ENCODE measurements at regions not wholly inside any gene's neighbourhood (a gene's known extent, or its start where the extent isn't known, plus 50 kb on each side); places are given as distances from the start of the nearest gene placed in this dataset.
"Not testable (repeated sequence)": the region's sequence is repeated elsewhere in the genome, so short reads cannot be mapped to it uniquely, and the experiment has no call there.

DNA sequence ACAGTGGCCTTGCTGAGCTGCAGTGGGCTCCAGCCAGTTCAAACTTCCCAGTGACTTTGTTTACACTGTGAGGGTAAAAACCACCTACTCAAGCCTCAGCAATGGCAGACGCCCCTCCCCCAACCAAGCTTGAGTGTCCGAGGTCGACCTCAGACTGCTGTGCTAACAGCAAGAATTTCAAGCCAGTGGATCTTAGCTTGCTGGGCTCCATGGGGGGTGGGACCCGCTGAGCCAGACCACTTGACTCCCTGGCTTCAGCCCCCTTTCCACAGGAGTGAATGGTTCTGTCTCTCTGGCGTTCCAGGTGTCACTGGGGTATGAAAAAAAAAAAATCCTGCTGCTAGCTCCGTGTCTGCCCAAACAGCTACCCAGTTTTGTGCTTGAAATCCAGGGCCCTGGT lies 168.9 kb upstream of the INTU start:
- Histone ChIP-seq H3K27me3 (ENCODE audit: insufficient read depth, poor library complexity, severe bottlenecking) (no peaks in the 10 kb centered on the region), H3K27ac (replicated peaks) (no peak overlapping the region), H3K4me3 (replicated peaks; ENCODE audit: insufficient read depth, low read length) (no peak overlapping the region)
- no peak for TF ChIP-seq POLR2AphosphoS5 (IDR thresholded peaks at IDR 0.05; ENCODE audit: low read depth)
- TF ChIP-seq, protein P1, sequence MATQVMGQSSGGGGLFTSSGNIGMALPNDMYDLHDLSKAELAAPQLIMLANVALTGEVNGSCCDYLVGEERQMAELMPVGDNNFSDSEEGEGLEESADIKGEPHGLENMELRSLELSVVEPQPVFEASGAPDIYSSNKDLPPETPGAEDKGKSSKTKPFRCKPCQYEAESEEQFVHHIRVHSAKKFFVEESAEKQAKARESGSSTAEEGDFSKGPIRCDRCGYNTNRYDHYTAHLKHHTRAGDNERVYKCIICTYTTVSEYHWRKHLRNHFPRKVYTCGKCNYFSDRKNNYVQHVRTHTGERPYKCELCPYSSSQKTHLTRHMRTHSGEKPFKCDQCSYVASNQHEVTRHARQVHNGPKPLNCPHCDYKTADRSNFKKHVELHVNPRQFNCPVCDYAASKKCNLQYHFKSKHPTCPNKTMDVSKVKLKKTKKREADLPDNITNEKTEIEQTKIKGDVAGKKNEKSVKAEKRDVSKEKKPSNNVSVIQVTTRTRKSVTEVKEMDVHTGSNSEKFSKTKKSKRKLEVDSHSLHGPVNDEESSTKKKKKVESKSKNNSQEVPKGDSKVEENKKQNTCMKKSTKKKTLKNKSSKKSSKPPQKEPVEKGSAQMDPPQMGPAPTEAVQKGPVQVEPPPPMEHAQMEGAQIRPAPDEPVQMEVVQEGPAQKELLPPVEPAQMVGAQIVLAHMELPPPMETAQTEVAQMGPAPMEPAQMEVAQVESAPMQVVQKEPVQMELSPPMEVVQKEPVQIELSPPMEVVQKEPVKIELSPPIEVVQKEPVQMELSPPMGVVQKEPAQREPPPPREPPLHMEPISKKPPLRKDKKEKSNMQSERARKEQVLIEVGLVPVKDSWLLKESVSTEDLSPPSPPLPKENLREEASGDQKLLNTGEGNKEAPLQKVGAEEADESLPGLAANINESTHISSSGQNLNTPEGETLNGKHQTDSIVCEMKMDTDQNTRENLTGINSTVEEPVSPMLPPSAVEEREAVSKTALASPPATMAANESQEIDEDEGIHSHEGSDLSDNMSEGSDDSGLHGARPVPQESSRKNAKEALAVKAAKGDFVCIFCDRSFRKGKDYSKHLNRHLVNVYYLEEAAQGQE (IDR thresholded peaks at IDR 0.05; ENCODE audit: insufficient replicate concordance, low read depth) = no peak
- TF ChIP-seq GABPA (IDR thresholded peaks at IDR 0.05; ENCODE audit: low read depth) = no peak
- no peak for TF ChIP-seq CTCF (IDR thresholded peaks at IDR 0.05; ENCODE audit: insufficient read depth, low read length)
- DNase-seq (ENCODE audit: low read depth in 1 of 2, low spot score in 1 of 2) = no peak

DNA sequence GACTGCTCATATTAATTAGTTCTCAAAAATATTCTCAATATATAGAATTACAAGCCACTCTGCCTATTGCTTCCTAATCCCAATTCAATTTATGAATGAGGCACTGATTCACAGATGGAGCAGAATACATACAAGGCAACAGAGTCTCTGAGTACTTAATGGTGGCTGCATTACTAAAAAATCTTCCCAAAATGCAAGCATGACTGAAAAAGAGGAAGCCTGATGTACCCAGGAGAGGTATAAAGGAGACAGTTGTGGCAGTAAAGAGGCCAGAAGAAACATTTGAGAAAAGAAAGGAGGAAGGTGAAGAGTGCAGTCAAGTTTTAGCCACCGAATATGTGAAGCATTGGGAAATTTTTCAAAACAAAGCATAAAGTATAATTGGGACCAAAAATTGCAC lies 163.2 kb upstream of the INTU start:
- DNase-seq (ENCODE audit: low read depth in 1 of 2, low spot score in 1 of 2) = peak in 1 of 2 experiments; percentile 26
- no peak overlapping the region for H3K4me3 ChIP-seq (replicated peaks; ENCODE audit: insufficient read depth, low read length)
- TF ChIP-seq CTCF (IDR thresholded peaks at IDR 0.05; ENCODE audit: insufficient read depth, low read length) = no peak
- peak; percentile 94 for TF ChIP-seq SPI1 (IDR thresholded peaks at IDR 0.05; ENCODE audit: borderline replicate concordance, low read depth)
- no peak overlapping the region for H3K27ac ChIP-seq (replicated peaks)
- H3K27me3 ChIP-seq (ENCODE audit: insufficient read depth, poor library complexity, severe bottlenecking) = no peaks in the 10 kb centered on the region

DNA sequence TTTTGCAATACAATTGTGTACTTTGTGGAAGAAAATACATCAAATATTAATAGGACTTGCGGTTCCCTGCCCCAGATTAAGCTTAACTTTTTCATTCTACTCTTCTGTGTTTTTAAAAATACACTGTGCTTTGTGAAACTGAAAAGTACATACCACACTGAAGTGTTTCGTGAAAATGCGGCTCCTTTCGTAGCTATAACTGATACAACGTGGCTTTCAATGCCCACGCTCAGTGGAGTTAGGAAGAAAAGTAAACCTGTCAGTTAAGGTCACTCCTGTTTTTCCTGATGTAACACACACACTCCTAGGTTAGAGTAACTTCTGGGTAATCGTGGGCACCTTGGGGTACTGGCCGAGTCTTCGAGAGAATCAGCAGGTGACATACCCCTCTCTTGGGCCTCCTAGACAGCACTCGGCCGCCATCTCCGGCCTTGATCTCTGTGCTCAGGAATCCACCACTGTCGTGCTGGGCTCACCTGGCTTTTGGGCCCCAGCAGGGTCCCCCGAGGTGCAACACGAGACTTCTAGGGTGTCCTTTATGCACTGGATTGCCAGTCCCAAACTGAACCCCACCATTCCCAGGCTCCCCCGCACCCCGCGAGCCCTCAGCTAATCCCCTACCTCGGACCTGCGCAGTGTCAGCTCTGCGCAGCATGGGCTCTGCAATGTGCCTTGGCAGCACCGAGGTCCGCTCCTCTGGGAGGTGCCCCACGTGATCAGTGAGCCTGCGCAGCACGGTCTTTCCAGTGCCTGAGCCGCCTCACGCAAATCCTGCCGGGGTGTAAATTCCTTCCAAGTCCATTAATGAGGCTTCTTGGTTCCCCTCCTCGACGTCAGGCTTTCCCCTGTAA lies 162.6 kb upstream of the INTU start:
- H3K27me3 ChIP-seq (ENCODE audit: insufficient read depth, poor library complexity, severe bottlenecking) = no peaks in the 10 kb centered on the region
- no peak overlapping the region for H3K4me3 ChIP-seq (replicated peaks; ENCODE audit: insufficient read depth, low read length)
- H3K27ac ChIP-seq (replicated peaks) = no peak overlapping the region
- TF ChIP-seq, protein P1 (IDR thresholded peaks at IDR 0.05; ENCODE audit: insufficient replicate concordance, low read depth) = no peak
- TF ChIP-seq CTCF (IDR thresholded peaks at IDR 0.05; ENCODE audit: insufficient read depth, low read length) (no peak), POLR2AphosphoS5 (IDR thresholded peaks at IDR 0.05; ENCODE audit: low read depth) (no peak), SPI1 (IDR thresholded peaks at IDR 0.05; ENCODE audit: borderline replicate concordance, low read depth) (no peak), GABPA (IDR thresholded peaks at IDR 0.05; ENCODE audit: low read depth) (no peak)
- no peak for DNase-seq (ENCODE audit: low read depth in 1 of 2, low spot score in 1 of 2)

GRCh38 chr4:127478271-127478670 lies 154.5 kb upstream of the INTU start:
- H3K27me3 ChIP-seq (ENCODE audit: insufficient read depth, poor library complexity, severe bottlenecking); DNase-seq (ENCODE audit: low read depth in 1 of 2, low spot score in 1 of 2); H3K4me3 ChIP-seq (replicated peaks; ENCODE audit: insufficient read depth, low read length): not testable (repeated sequence)

More at GRCh38 chr4:127478271-127478670, 154.5 kb upstream of the INTU start:
- not testable (repeated sequence) for H3K27ac ChIP-seq (replicated peaks)

Data from HL-60 (cell line).